PC-9 (cell line): ENCODE measurements at regions not wholly inside any gene's neighbourhood (a gene's known extent, or its start where the extent isn't known, plus 50 kb on each side); places are given as distances from the start of the nearest gene placed in this dataset.

ENCODE experiments used
- EZH2 ChIP-seq: fragments of 200-600 bp; sonication (generic); IDR thresholded peaks from 2 replicates; pipeline ENCODE4 v1.8.0; 2017; ENCODE audit warnings: antibody characterized with exemption, low read depth
- TF ChIP-seq, protein P1 (sequence below): fragments of 200-600 bp; sonication (generic); conservative IDR thresholded peaks from 2 replicates; pipeline ENCODE4 v1.6.1; 2017; ENCODE audit warnings: mixed run types, antibody characterized with exemption, mild to moderate bottlenecking, moderate library complexity

DNA sequence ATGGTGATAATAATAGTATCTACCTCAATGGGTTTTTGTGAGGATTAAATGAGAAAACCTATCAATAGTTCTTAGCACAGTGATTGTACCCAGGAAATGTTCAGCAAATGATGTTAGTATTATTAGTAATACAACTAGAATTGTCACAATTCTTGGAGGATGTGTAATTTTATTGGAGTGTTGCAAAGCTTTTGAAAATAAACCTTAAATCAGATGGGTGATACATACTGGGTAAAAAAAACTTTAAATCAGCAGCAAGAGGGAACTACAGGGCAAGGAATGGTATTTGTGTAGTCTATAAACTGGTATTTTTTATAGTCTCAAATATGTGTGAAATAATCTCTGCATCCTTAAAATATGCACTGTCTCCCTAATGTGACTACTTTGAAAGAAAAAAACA is 371.6 kb downstream of the PIK3R1 start:
- TF ChIP-seq, protein P1, sequence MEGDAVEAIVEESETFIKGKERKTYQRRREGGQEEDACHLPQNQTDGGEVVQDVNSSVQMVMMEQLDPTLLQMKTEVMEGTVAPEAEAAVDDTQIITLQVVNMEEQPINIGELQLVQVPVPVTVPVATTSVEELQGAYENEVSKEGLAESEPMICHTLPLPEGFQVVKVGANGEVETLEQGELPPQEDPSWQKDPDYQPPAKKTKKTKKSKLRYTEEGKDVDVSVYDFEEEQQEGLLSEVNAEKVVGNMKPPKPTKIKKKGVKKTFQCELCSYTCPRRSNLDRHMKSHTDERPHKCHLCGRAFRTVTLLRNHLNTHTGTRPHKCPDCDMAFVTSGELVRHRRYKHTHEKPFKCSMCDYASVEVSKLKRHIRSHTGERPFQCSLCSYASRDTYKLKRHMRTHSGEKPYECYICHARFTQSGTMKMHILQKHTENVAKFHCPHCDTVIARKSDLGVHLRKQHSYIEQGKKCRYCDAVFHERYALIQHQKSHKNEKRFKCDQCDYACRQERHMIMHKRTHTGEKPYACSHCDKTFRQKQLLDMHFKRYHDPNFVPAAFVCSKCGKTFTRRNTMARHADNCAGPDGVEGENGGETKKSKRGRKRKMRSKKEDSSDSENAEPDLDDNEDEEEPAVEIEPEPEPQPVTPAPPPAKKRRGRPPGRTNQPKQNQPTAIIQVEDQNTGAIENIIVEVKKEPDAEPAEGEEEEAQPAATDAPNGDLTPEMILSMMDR = no peak
- no peak for TF ChIP-seq EZH2
